HG03196 (cell line): ENCODE measurements at regions not wholly inside any gene's neighbourhood (a gene's known extent, or its start where the extent isn't known, plus 50 kb on each side); places are given as distances from the start of the nearest gene placed in this dataset.
"Not testable (repeated sequence)": the region's sequence is repeated elsewhere in the genome, so short reads cannot be mapped to it uniquely, and the experiment has no call there.

Source experiments
- ATAC-seq: cut with Tn5 transposase; IDR thresholded peaks from one replicate; pipeline ENCODE4 v1.9.1; 2021; ENCODE audit not compliant: unreplicated experiment

- no peak for ATAC-seq
These were observed 51.7 kb upstream of the MYO10 start for GRCh38 chr5:16987776-16988175.

- not testable (repeated sequence) for ATAC-seq
These were observed 54.9 kb upstream of the MYO10 start for GRCh38 chr5:16990817-16991520.

DNA sequence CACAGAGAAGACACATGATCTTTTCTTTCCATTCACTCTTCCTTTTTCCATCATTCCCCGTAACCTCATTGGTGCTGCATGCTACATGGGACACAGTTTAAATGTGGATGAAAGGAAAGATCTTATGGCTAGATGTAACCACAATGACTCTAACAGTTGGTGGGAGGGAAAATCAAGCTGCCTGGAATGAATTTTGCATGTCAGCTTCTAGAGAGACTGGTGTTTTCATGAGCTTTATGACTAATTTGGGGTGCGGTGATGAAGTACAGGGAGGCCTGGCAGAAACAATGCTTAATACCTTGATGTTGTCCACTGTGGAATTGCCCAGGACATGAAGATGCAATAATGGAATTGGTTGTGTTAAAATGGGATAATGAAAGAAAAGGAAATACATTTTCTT lies 55.9 kb upstream of the MYO10 start:
- no peak for ATAC-seq

DNA sequence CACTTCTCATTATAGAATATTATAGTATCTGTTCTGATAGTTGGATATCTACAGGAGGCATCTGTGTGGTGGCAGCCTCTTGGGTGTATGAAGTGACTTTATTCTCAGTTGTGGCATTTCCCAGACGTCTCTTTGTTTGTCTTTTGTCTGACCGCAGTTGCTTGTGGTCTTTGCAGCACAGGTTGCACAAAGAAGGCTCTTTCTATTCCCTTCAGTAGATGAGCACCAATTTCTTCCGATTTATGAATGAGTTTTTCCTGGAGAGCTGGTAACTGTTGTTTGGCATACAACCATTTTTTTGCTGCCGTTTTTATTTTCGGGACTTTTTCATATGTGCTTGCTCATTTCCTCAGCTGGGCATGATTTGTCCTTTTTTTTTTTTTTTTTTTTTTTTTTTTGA lies 56.4 kb upstream of the MYO10 start:
- no peak for ATAC-seq

- no peak for ATAC-seq
These were observed 58.5 kb upstream of the MYO10 start for GRCh38 chr5:16994565-16994964.

- ATAC-seq = no peak
These were observed 59.3 kb upstream of the MYO10 start for GRCh38 chr5:16995372-16995771.

GRCh38 chr5:17000291-17000939 lies 64.3 kb upstream of the MYO10 start:
- ATAC-seq = no peak

GRCh38 chr5:17001428-17001827 lies 65.3 kb upstream of the MYO10 start:
- ATAC-seq = no peak

GRCh38 chr5:17004441-17005106 lies 68.5 kb upstream of the MYO10 start:
- no peak for ATAC-seq

DNA sequence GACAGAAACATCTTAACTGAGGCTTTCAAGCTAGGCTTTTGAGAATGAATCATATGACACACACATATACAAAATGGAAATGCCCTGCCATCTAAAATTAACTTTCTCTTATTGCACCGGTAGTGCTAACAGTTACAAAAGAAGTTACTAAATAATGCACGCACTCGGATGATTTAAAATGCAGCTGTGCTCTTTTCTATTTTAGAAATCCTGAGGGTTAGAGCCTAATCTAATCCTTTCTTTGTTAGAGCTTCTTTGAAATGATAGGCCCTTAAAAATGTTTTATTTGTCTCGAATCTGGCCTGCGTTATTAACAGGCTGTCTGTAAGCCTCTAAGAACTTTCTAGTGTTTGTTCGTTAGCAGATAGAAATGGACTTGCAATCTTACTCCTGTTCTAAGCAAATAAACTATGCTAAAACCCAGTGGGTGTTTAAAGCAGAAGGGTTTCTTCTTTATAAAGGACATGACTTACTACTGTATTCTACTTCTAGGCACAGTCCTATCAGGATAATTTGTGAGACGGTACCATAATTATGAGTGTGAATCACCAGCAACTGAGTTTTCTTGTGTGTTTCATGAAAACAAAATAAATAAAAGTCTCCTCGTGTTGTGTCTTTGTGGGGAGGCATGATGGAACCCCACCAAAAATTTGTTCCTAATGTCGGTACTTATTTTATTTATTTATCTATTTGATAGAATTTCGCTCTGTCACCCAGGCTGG lies 69.2 kb upstream of the MYO10 start:
- ATAC-seq = no peak

- ATAC-seq = no peak
These were observed 76.2 kb upstream of the MYO10 start for GRCh38 chr5:17012289-17012688.

DNA sequence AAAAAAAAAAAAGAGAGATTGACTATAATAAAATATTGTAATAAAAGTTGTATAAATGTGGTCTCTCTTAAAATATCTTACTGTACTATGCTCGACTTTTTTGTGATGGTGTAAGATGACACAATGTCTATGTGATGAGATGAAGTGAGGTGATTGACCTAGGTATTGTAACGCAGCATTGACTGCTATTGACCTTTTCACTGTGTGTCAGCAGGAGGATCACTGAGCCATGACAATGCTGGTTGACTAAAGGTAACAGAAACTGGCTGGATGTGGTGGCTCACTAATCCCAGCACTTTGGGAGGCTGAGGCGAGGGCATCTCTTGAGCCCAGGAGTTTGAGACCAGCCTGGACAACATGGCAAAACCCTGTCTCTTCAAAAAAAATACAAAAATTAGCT lies 78.6 kb upstream of the MYO10 start:
- no peak for ATAC-seq

- no peak for ATAC-seq
These were observed 82.8 kb upstream of the MYO10 start for GRCh38 chr5:17018871-17019270.

DNA sequence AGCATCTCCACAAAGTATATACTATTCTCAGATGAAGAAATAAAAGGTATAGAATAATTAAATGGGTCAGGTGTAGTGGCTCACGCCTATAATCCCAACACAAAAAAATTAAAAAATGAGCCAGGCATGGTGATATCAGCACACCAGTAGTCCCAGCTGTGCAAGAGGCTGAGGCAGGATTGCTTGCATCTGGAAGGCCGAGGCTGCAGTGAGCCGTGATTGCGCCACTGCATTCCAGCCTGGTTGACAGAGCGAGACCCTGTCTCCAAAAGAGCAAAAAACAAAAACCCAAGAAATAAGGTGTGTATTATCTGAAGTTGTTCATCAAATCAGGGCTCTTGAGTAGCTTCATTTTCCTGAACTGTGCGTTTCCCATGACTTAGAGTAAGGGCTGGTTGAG lies 83.2 kb upstream of the MYO10 start:
- ATAC-seq = no peak

DNA sequence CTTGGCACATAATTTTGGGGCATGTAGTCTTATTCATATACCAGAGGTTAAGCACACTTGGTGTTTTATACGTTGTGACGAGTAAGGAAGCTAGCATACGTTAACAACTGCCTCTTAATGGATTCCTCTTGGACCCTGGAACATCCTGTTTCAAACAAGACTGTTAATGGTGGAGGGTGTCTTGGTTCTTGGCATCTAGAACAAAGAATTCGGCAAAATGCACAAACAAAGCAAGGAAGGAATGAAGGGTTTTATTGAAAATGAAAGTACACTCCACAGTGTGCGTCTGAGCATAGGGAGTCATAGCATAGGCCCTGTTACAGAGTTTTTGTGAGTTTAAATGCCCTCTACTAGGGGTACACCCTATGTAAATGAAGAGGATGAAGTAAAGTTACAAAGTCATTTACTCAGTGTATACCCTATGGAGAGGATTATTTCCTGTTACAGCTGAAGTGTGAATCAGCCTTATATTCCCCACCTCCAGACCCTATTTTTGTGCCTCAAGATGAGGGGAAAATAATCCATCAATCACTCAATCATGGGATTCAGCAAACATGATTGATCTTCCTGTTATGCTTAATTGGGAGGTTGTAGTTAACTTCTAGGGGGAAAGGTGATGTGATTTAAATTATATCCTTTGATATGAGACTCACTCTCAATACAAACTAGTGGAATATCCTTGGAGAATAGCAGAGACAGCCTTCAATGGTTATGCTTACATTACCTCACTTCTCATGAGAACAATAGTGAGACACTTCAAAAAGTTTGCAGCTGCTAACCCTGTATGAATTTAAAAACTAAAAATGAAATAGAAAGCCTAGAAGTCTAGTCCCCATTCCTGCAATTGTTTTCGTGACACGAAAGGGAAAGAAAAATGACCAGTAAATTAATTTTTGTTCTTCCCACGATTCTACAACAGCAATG lies 84.9 kb upstream of the MYO10 start:
- no peak for ATAC-seq

GRCh38 chr5:17021602-17021932 lies 85.5 kb upstream of the MYO10 start:
- ATAC-seq = no peak

- ATAC-seq = no peak
These were observed 86.2 kb upstream of the MYO10 start for GRCh38 chr5:17022296-17022695.

DNA sequence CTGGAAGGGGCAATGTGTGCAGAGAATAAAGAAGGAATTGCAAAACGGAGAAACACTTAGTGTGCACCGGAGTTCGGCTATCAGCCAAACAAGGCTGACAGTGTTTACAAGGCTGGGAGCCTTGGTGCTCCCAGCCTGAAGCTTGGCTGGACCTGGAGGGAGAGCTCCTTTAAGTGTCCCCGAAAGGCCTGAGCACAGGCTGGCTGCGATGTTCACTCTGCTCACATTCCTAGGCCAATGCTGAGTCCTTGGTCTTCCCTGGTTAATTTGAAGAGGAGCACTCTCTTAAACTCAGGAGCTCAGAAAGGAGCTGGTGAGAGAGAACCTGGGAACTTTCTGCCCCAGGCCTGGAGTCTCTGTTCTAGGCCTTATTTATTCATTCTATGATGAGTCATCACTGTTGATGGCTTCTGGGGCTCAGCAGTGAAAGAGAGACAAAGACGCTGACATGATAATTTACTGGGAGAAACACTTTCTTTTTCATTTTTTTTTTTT lies 88.6 kb upstream of the MYO10 start:
- ATAC-seq = no peak

DNA sequence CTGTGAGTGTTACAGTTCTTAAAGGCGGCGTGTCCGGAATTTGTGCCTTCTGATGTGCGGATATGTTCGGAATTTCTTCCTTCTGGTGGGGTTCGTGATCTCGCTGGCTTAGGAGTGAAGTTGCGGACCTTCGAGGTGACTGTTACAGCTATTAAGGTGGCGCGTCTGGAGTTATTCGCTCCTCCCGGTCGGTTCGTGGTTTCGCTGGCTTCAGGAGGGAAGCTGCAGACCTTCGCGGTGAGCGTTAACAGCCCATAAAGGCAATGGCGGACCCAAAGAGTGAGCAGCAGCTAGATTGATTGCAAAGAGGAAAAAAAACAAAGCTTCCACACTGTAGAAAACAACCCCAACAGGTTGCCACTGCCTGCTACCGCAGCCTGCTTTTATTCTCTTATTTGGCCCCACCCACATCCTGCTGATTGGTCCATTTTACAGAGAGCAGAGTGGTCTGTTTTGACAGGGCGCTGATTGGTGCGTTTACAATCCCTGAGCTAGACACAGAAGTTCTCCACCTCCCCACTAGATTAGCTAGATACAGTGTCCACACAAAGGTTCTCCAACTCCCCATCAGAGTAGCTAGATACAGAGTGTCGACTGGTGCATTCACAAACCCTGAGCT lies 95.7 kb upstream of the MYO10 start:
- ATAC-seq = not testable (repeated sequence)

DNA sequence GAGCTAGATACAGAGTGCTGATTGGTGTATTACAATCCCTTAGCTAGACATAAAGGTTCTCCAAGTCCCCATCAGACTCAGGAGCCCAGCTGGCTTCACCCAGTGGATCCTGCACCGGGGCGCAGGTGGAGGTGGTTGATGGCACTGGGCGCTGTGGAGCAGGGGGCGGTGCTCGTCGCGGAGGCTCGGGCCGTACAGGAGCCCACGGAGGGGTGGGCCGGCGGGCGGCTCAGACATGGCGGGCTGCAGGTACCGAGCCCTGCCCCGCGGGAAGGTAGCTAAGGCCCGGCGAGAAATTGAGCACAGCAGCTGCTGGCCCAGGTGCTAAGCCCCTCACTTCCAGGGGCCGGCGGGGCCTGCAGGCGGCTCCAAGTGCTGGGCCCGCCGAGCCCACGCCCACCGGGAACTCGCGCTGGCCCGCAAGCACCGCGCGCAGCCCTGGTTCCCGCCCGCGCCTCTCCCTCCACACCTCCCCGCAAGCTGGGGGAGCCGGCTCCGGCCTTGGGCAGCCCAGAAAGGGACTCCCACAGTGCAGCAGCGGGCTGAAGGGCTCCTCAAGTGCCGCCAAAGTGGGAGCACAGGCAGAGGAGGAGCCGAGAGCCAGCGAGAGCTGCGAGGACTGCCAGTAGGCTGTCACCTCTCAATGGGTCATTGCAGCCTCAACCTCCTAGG lies 96.4 kb upstream of the MYO10 start:
- not testable (repeated sequence) for ATAC-seq
